GM12864 (cell line): ENCODE measurements at regions not wholly inside any gene's neighbourhood (a gene's known extent, or its start where the extent isn't known, plus 50 kb on each side); places are given as distances from the start of the nearest gene placed in this dataset.

ENCODE experiments used
- DNase-seq: peaks from one replicate; pipeline ENCODE4 v3.0.0-alpha.2; 2011; ENCODE audit warnings: low read depth
- H3K4me3 ChIP-seq: 2 replicates; pipeline ENCODE4 v1.5.1; 2011; ENCODE audit warnings: mild to moderate bottlenecking, low read depth, low read length, control low read depth
- CTCF ChIP-seq: IDR thresholded peaks from 2 replicates; pipeline ENCODE4 v1.5.1; 2011; ENCODE audit warnings: low read depth, mild to moderate bottlenecking, moderate library complexity, low read length, control low read depth, inconsistent platforms; ENCODE audit errors: missing control alignments

- TF ChIP-seq CTCF = no peak
- no peak overlapping the region for H3K4me3 ChIP-seq
- no peak for DNase-seq
Measured at GRCh38 chr12:92297932-92298696, 152.5 kb upstream of the BTG1 start.

- H3K4me3 ChIP-seq = no peak overlapping the region
- no peak for DNase-seq
- no peak for TF ChIP-seq CTCF
Measured at GRCh38 chr12:92297405-92297804, 151.8 kb upstream of the BTG1 start.

GRCh38 chr12:92295523-92295922 lies 149.9 kb upstream of the BTG1 start:
- no peak for DNase-seq
- no peak for TF ChIP-seq CTCF
- H3K4me3 ChIP-seq = no peak overlapping the region

GRCh38 chr12:92294676-92295440 lies 149.2 kb upstream of the BTG1 start:
- DNase-seq = no peak
- H3K4me3 ChIP-seq = no peak overlapping the region
- TF ChIP-seq CTCF = no peak

GRCh38 chr12:92292016-92292415 lies 146.4 kb upstream of the BTG1 start:
- H3K4me3 ChIP-seq = no peak overlapping the region
- DNase-seq = no peak
- TF ChIP-seq CTCF = no peak

GRCh38 chr12:92290886-92291285 lies 145.2 kb upstream of the BTG1 start:
- DNase-seq = no peak
- no peak overlapping the region for H3K4me3 ChIP-seq
- no peak for TF ChIP-seq CTCF
